Naive B cell (primary cell): ENCODE measurements at regions not wholly inside any gene's neighbourhood (a gene's known extent, or its start where the extent isn't known, plus 50 kb on each side); places are given as distances from the start of the nearest gene placed in this dataset.
"Not testable (repeated sequence)": the region's sequence is repeated elsewhere in the genome, so short reads cannot be mapped to it uniquely, and the experiment has no call there.

Experiments
- ATAC-seq, 2 donors: fragments of 150-1000 bp; cut with Tn5 transposase; 2 replicates each; pipeline ENCODE4 v1.10.0; 2021; ENCODE audit warnings: low read depth in 2 of 2, mild to moderate bottlenecking in 2 of 2, moderate library complexity in 2 of 2
- DNase-seq: peaks from one replicate; pipeline ENCODE4 v3.0.0; 2022
- H3K27ac Mint-ChIP-seq, 6 donors: one replicate each; pipeline ENCODE4 v1.8.0; 2020 to 2022; ENCODE audit warnings: mild to moderate bottlenecking in 6 of 6, mixed read lengths in 6 of 6, moderate library complexity in 5 of 6, inconsistent platforms in 2 of 6
- H3K27me3 Mint-ChIP-seq, 3 donors: one replicate each; pipeline ENCODE4 v1.8.0; 2021 to 2022; ENCODE audit warnings: mixed read lengths in 3 of 3, mild to moderate bottlenecking in 1 of 3
- H3K36me3 Mint-ChIP-seq, 2 donors: one replicate each; pipeline ENCODE4 v1.8.0; 2020 to 2022; ENCODE audit warnings: mixed read lengths in 2 of 2, inconsistent platforms in 1 of 2, mild to moderate bottlenecking in 1 of 2
- H3K4me1 Mint-ChIP-seq, 3 donors: one replicate each; pipeline ENCODE4 v1.8.0; 2020 to 2022; ENCODE audit warnings: mixed read lengths in 3 of 3, inconsistent platforms in 1 of 3, mild to moderate bottlenecking in 1 of 3, moderate library complexity in 1 of 3
- H3K4me3 Mint-ChIP-seq, 8 donors: one replicate each; pipeline ENCODE4 v1.8.0; 2020 to 2022; ENCODE audit warnings: mild to moderate bottlenecking in 8 of 8, mixed read lengths in 8 of 8, moderate library complexity in 8 of 8, inconsistent platforms in 2 of 8
- H3K9me3 Mint-ChIP-seq, 7 donors: one replicate each; pipeline ENCODE4 v1.8.0; 2020 to 2022; ENCODE audit warnings: mixed read lengths in 7 of 7, mild to moderate bottlenecking in 5 of 7, inconsistent platforms in 2 of 7, moderate library complexity in 1 of 7

- H3K36me3 Mint-ChIP-seq, result no peaks in the 10 kb centered on the region
- peaks cover 0 to 4% (median 0%) of the 10 kb centered on the region in 3 donors for H3K4me1 Mint-ChIP-seq
- ATAC-seq, result no peak
- no peak overlapping the region for H3K27ac Mint-ChIP-seq
- H3K4me3 Mint-ChIP-seq, result no peak overlapping the region
- H3K27me3 Mint-ChIP-seq, result peaks cover 0 to 11% (median 0%) of the 10 kb centered on the region in 3 donors
- no peak for DNase-seq
- H3K9me3 Mint-ChIP-seq, result peaks cover 0 to 6% (median 0%) of the 10 kb centered on the region in 7 donors
Measured at GRCh38 chr22:49460091-49460490, 367.6 kb downstream of the BRD1 start.

- peaks cover 0 to 4% (median 0%) of the 10 kb centered on the region in 3 donors for H3K4me1 Mint-ChIP-seq
- H3K36me3 Mint-ChIP-seq, result no peaks in the 10 kb centered on the region
- peaks cover 0 to 6% (median 0%) of the 10 kb centered on the region in 7 donors for H3K9me3 Mint-ChIP-seq
- peaks cover 0 to 11% (median 0%) of the 10 kb centered on the region in 3 donors for H3K27me3 Mint-ChIP-seq
- no peak overlapping the region for H3K4me3 Mint-ChIP-seq
- no peak overlapping the region for H3K27ac Mint-ChIP-seq
- DNase-seq, result no peak
- no peak for ATAC-seq
Measured at GRCh38 chr22:49458708-49459099, 369.0 kb downstream of the BRD1 start.

GRCh38 chr22:49457946-49458707 lies 369.5 kb downstream of the BRD1 start:
- peaks cover 0 to 6% (median 0%) of the 10 kb centered on the region in 7 donors for H3K9me3 Mint-ChIP-seq
- H3K4me3 Mint-ChIP-seq, result no peak overlapping the region
- ATAC-seq (no peak), DNase-seq (no peak)
- H3K36me3 Mint-ChIP-seq, result no peaks in the 10 kb centered on the region
- H3K27me3 Mint-ChIP-seq, result peaks cover 0 to 11% (median 0%) of the 10 kb centered on the region in 3 donors
- peaks cover 0 to 4% (median 0%) of the 10 kb centered on the region in 3 donors for H3K4me1 Mint-ChIP-seq
- H3K27ac Mint-ChIP-seq, result no peak overlapping the region

- H3K9me3 Mint-ChIP-seq, result peaks cover 0 to 6% (median 0%) of the 10 kb centered on the region in 7 donors
- no peak overlapping the region for H3K27ac Mint-ChIP-seq
- no peak overlapping the region for H3K4me3 Mint-ChIP-seq
- H3K4me1 Mint-ChIP-seq, result peaks cover 0 to 4% (median 0%) of the 10 kb centered on the region in 3 donors
- DNase-seq, result no peak
- peaks cover 0 to 11% (median 0%) of the 10 kb centered on the region in 3 donors for H3K27me3 Mint-ChIP-seq
- no peak for ATAC-seq
- H3K36me3 Mint-ChIP-seq, result no peaks in the 10 kb centered on the region
Measured at GRCh38 chr22:49457146-49457545, 370.5 kb downstream of the BRD1 start.

- H3K27ac Mint-ChIP-seq, result no peak overlapping the region
- no peak for DNase-seq
- no peaks in the 10 kb centered on the region for H3K36me3 Mint-ChIP-seq
- no peak for ATAC-seq
- H3K4me1 Mint-ChIP-seq, result peaks cover 0 to 4% (median under 1%) of the 10 kb centered on the region in 3 donors
- no peak overlapping the region for H3K4me3 Mint-ChIP-seq
- peaks cover 0 to 6% (median 0%) of the 10 kb centered on the region in 7 donors for H3K9me3 Mint-ChIP-seq
- H3K27me3 Mint-ChIP-seq, result peaks cover 1 to 15% (median 2%) of the 10 kb centered on the region in 3 donors
Measured at GRCh38 chr22:49455595-49455994, 372.1 kb downstream of the BRD1 start.

GRCh38 chr22:49454726-49455125 lies 372.9 kb downstream of the BRD1 start:
- peaks cover 0 to 6% (median 0%) of the 10 kb centered on the region in 7 donors for H3K9me3 Mint-ChIP-seq
- no peak overlapping the region for H3K27ac Mint-ChIP-seq
- no peak for ATAC-seq

GRCh38 chr22:49453771-49454170 lies 373.9 kb downstream of the BRD1 start:
- no peaks in the 10 kb centered on the region for H3K36me3 Mint-ChIP-seq

More at GRCh38 chr22:49454726-49455125, 372.9 kb downstream of the BRD1 start:
- Mint-ChIP-seq H3K27me3 (peaks cover 6 to 24% (median 11%) of the 10 kb centered on the region in 3 donors), H3K36me3 (no peaks in the 10 kb centered on the region), H3K4me1 (peaks cover 0 to 4% (median 4%) of the 10 kb centered on the region in 3 donors), H3K4me3 (no peak overlapping the region)
- no peak for DNase-seq

GRCh38 chr22:49453019-49453418 lies 374.7 kb downstream of the BRD1 start:
- not testable (repeated sequence) for H3K27ac Mint-ChIP-seq, ATAC-seq, H3K9me3 Mint-ChIP-seq, H3K4me1 Mint-ChIP-seq, H3K4me3 Mint-ChIP-seq, DNase-seq, H3K36me3 Mint-ChIP-seq
- peaks cover 12 to 27% (median 20%) of the 10 kb centered on the region in 3 donors for H3K27me3 Mint-ChIP-seq

More at GRCh38 chr22:49453771-49454170, 373.9 kb downstream of the BRD1 start:
- no peak overlapping the region for H3K4me3 Mint-ChIP-seq
- H3K27me3 Mint-ChIP-seq, result peaks cover 12 to 33% (median 19%) of the 10 kb centered on the region in 3 donors
- DNase-seq, result no peak
- no peak for ATAC-seq
- peaks cover 0 to 4% (median 4%) of the 10 kb centered on the region in 3 donors for H3K4me1 Mint-ChIP-seq
- peaks cover 0 to 10% (median 0%) of the 10 kb centered on the region in 7 donors for H3K9me3 Mint-ChIP-seq
- H3K27ac Mint-ChIP-seq, result no peak overlapping the region

GRCh38 chr22:49452362-49452946 lies 375.2 kb downstream of the BRD1 start:
- H3K27ac Mint-ChIP-seq, result no peak overlapping the region
- no peak for ATAC-seq
- peaks cover 0 to 4% (median 0%) of the 10 kb centered on the region in 7 donors for H3K9me3 Mint-ChIP-seq
- DNase-seq, result no peak
- no peaks in the 10 kb centered on the region for H3K36me3 Mint-ChIP-seq
- peaks cover 12 to 25% (median 20%) of the 10 kb centered on the region in 3 donors for H3K27me3 Mint-ChIP-seq
- H3K4me3 Mint-ChIP-seq, result no peak overlapping the region
- H3K4me1 Mint-ChIP-seq, result peaks cover 0 to 4% (median 0%) of the 10 kb centered on the region in 3 donors

GRCh38 chr22:49451070-49451840 lies 376.4 kb downstream of the BRD1 start:
- H3K9me3 Mint-ChIP-seq, result peaks cover 0 to 4% (median 0%) of the 10 kb centered on the region in 7 donors
- peaks cover 12 to 29% (median 20%) of the 10 kb centered on the region in 3 donors for H3K27me3 Mint-ChIP-seq
- H3K4me1 Mint-ChIP-seq, result peaks cover 0 to 4% (median 0%) of the 10 kb centered on the region in 3 donors

GRCh38 chr22:49450498-49450897 lies 377.2 kb downstream of the BRD1 start:
- no peaks in the 10 kb centered on the region for H3K36me3 Mint-ChIP-seq
- H3K9me3 Mint-ChIP-seq, result peaks cover 0 to 4% (median 0%) of the 10 kb centered on the region in 7 donors
- H3K27me3 Mint-ChIP-seq, result peaks cover 17 to 35% (median 20%) of the 10 kb centered on the region in 3 donors
- peaks cover 0 to 5% (median 0%) of the 10 kb centered on the region in 3 donors for H3K4me1 Mint-ChIP-seq
- H3K4me3 Mint-ChIP-seq, result no peak overlapping the region
- no peak overlapping the region for H3K27ac Mint-ChIP-seq
- DNase-seq (no peak), ATAC-seq (no peak)

More at GRCh38 chr22:49451070-49451840, 376.4 kb downstream of the BRD1 start:
- no peak for ATAC-seq
- no peaks in the 10 kb centered on the region for H3K36me3 Mint-ChIP-seq
- DNase-seq, result no peak
- no peak overlapping the region for H3K4me3 Mint-ChIP-seq
- no peak overlapping the region for H3K27ac Mint-ChIP-seq

GRCh38 chr22:49449811-49450446 lies 377.7 kb downstream of the BRD1 start:
- H3K36me3 Mint-ChIP-seq, result no peaks in the 10 kb centered on the region
- peaks cover 19 to 40% (median 20%) of the 10 kb centered on the region in 3 donors for H3K27me3 Mint-ChIP-seq
- peaks cover 0 to 4% (median 0%) of the 10 kb centered on the region in 7 donors for H3K9me3 Mint-ChIP-seq
- peaks cover 0 to 6% (median 0%) of the 10 kb centered on the region in 3 donors for H3K4me1 Mint-ChIP-seq
- no peak for ATAC-seq
- H3K27ac Mint-ChIP-seq, result no peak overlapping the region
- no peak overlapping the region for H3K4me3 Mint-ChIP-seq
- no peak for DNase-seq

- Mint-ChIP-seq H3K4me3 (no peak overlapping the region), H3K27ac (no peak overlapping the region), H3K36me3 (no peaks in the 10 kb centered on the region), H3K9me3 (peaks cover 0 to 4% (median 0%) of the 10 kb centered on the region in 7 donors), H3K27me3 (peaks cover 19 to 41% (median 20%) of the 10 kb centered on the region in 3 donors), H3K4me1 (peaks cover 0 to 6% (median 0%) of the 10 kb centered on the region in 3 donors)
- ATAC-seq, result no peak
- DNase-seq, result no peak
Measured at GRCh38 chr22:49449377-49449776, 378.3 kb downstream of the BRD1 start.
